ENCODE measurements at regions not wholly inside any gene's neighbourhood (a gene's known extent, or its start where the extent isn't known, plus 50 kb on each side); places are given as distances from the start of the nearest gene placed in this dataset.

DNA sequence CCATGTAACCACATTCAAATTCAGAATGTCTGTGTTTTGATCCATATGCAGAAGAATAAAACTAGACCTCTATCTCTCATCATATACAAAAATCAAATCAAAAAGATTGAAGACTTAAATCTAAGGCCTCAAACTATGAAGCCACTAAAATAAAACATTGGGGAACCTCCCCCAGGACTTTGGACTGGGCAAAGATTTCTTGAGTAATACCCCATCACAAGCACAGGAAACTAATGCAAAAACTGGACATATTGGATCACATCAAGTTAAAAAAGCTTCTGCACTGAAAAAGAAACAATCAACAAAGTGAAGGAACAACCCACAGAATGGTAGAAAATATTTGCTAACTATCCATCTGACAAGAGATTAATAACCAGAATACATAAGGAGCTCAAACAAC lies 266.8 kb downstream of the EPM2A start:
- TF ChIP-seq, protein P1, sequence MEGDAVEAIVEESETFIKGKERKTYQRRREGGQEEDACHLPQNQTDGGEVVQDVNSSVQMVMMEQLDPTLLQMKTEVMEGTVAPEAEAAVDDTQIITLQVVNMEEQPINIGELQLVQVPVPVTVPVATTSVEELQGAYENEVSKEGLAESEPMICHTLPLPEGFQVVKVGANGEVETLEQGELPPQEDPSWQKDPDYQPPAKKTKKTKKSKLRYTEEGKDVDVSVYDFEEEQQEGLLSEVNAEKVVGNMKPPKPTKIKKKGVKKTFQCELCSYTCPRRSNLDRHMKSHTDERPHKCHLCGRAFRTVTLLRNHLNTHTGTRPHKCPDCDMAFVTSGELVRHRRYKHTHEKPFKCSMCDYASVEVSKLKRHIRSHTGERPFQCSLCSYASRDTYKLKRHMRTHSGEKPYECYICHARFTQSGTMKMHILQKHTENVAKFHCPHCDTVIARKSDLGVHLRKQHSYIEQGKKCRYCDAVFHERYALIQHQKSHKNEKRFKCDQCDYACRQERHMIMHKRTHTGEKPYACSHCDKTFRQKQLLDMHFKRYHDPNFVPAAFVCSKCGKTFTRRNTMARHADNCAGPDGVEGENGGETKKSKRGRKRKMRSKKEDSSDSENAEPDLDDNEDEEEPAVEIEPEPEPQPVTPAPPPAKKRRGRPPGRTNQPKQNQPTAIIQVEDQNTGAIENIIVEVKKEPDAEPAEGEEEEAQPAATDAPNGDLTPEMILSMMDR (IDR thresholded peaks at IDR 0.05) = no peak
- TF ChIP-seq EP300 (IDR thresholded peaks at IDR 0.05) (no peak), POLR2A (IDR thresholded peaks at IDR 0.05) (no peak), POLR2AphosphoS5 (IDR thresholded peaks at IDR 0.05) (no peak)

Measured in suprapubic skin (tissue), 4 donors.